ENCODE measurements at regions not wholly inside any gene's neighbourhood (a gene's known extent, or its start where the extent isn't known, plus 50 kb on each side); places are given as distances from the start of the nearest gene placed in this dataset.

GRCh38 chr5:28249771-28250415, 1211.5 kb upstream of the CDH9 start:
- no peaks in the 10 kb centered on the region for H3K9me3 ChIP-seq (ENCODE audit: low read depth)
- H3K27ac ChIP-seq = no peak overlapping the region
- TF ChIP-seq CTCF (IDR thresholded peaks at IDR 0.05; ENCODE audit: low read depth, low read length) = no peak
- H3K36me3 ChIP-seq = no peaks in the 10 kb centered on the region
- DNase-seq (ENCODE audit: low read depth in 1 of 2, low spot score in 1 of 2) = no peak
- no peak overlapping the region for H3K4me3 ChIP-seq
- H3K27me3 ChIP-seq = no peaks in the 10 kb centered on the region
- no peaks in the 10 kb centered on the region for H3K4me1 ChIP-seq (ENCODE audit: low read depth)

GRCh38 chr5:28234356-28234968, 1196.1 kb upstream of the CDH9 start:
- no peaks in the 10 kb centered on the region for H3K36me3 ChIP-seq
- H3K9me3 ChIP-seq (ENCODE audit: low read depth) = no peaks in the 10 kb centered on the region
- no peak for DNase-seq (ENCODE audit: low read depth in 1 of 2, low spot score in 1 of 2)
- H3K27me3 ChIP-seq = no peaks in the 10 kb centered on the region
- no peak for TF ChIP-seq CTCF (IDR thresholded peaks at IDR 0.05; ENCODE audit: low read depth, low read length)
- H3K4me1 ChIP-seq (ENCODE audit: low read depth) = no peaks in the 10 kb centered on the region
- no peak overlapping the region for H3K27ac ChIP-seq
- H3K4me3 ChIP-seq = no peak overlapping the region

- Histone ChIP-seq H3K27me3 (no peaks in the 10 kb centered on the region), H3K36me3 (no peaks in the 10 kb centered on the region), H3K9me3 (ENCODE audit: low read depth) (no peaks in the 10 kb centered on the region), H3K4me3 (no peak overlapping the region), H3K4me1 (ENCODE audit: low read depth) (no peaks in the 10 kb centered on the region), H3K27ac (no peak overlapping the region)
- TF ChIP-seq CTCF (IDR thresholded peaks at IDR 0.05; ENCODE audit: low read depth, low read length) = no peak
- DNase-seq (ENCODE audit: low read depth in 1 of 2, low spot score in 1 of 2) = no peak
Measured at GRCh38 chr5:28226407-28226806, 1188.0 kb upstream of the CDH9 start.

- Histone ChIP-seq H3K9me3 (ENCODE audit: low read depth) (no peaks in the 10 kb centered on the region), H3K27ac (no peak overlapping the region), H3K27me3 (no peaks in the 10 kb centered on the region), H3K4me1 (ENCODE audit: low read depth) (no peaks in the 10 kb centered on the region), H3K36me3 (no peaks in the 10 kb centered on the region), H3K4me3 (no peak overlapping the region)
- DNase-seq (ENCODE audit: low read depth in 1 of 2, low spot score in 1 of 2) = no peak
- no peak for TF ChIP-seq CTCF (IDR thresholded peaks at IDR 0.05; ENCODE audit: low read depth, low read length)
Measured at GRCh38 chr5:28219539-28219938, 1181.2 kb upstream of the CDH9 start.

GRCh38 chr5:28217695-28218094, 1179.3 kb upstream of the CDH9 start:
- no peak overlapping the region for H3K4me3 ChIP-seq
- TF ChIP-seq CTCF (IDR thresholded peaks at IDR 0.05; ENCODE audit: low read depth, low read length) = no peak
- no peak for DNase-seq (ENCODE audit: low read depth in 1 of 2, low spot score in 1 of 2)
- H3K27ac ChIP-seq = no peak overlapping the region
- H3K27me3 ChIP-seq = no peaks in the 10 kb centered on the region
- no peaks in the 10 kb centered on the region for H3K9me3 ChIP-seq (ENCODE audit: low read depth)
- H3K4me1 ChIP-seq (ENCODE audit: low read depth) = no peaks in the 10 kb centered on the region
- no peaks in the 10 kb centered on the region for H3K36me3 ChIP-seq

Measured in cardiac muscle cell (in vitro differentiated cells and primary cell).